ENCODE measurements at regions not wholly inside any gene's neighbourhood (a gene's known extent, or its start where the extent isn't known, plus 50 kb on each side); places are given as distances from the start of the nearest gene placed in this dataset.
"Not testable (repeated sequence)": the region's sequence is repeated elsewhere in the genome, so short reads cannot be mapped to it uniquely, and the experiment has no call there.

- Histone ChIP-seq H3K4me3 (no peak overlapping the region), H3K36me3 (no peaks in the 10 kb centered on the region), H3K4me1 (peaks cover 34 to 40% of the 10 kb centered on the region in 2 donors), H3K9me3 (no peaks in the 10 kb centered on the region), H3K27ac (no peak overlapping the region), H3K27me3 (no peaks in the 10 kb centered on the region)
- ATAC-seq: no peak
- in situ Hi-C loops (cut with MboI; ENCODE audit: low sequenced_read_pairs in 4 of 4) (no loop called here), intact Hi-C loops (cut with DNase I; ENCODE audit: low total_unique reads) (no loop called here)
- DNase-seq: no peak
- TF ChIP-seq CTCF (IDR thresholded peaks at IDR 0.05 in 4 of 5, conservative IDR thresholded peaks at IDR 0.05 in 1 of 5) (no peak), POLR2A (IDR thresholded peaks at IDR 0.05) (no peak)
Observed at GRCh38 chr18:46222710-46223360, 118.7 kb downstream of the HAUS1 start.

GRCh38 chr18:46224181-46224775, 120.1 kb downstream of the HAUS1 start:
- Histone ChIP-seq H3K27ac (no peak overlapping the region), H3K4me3 (no peak overlapping the region), H3K4me1 (peaks cover 32 to 34% of the 10 kb centered on the region in 2 donors), H3K9me3 (no peaks in the 10 kb centered on the region), H3K27me3 (no peaks in the 10 kb centered on the region), H3K36me3 (no peaks in the 10 kb centered on the region)
- ATAC-seq: no peak
- TF ChIP-seq POLR2A (IDR thresholded peaks at IDR 0.05) (no peak), CTCF (IDR thresholded peaks at IDR 0.05 in 4 of 5, conservative IDR thresholded peaks at IDR 0.05 in 1 of 5) (no peak)
- no peak for DNase-seq
- in situ Hi-C loops (cut with MboI; ENCODE audit: low sequenced_read_pairs in 4 of 4) (no loop called here), intact Hi-C loops (cut with DNase I; ENCODE audit: low total_unique reads) (no loop called here)

DNA sequence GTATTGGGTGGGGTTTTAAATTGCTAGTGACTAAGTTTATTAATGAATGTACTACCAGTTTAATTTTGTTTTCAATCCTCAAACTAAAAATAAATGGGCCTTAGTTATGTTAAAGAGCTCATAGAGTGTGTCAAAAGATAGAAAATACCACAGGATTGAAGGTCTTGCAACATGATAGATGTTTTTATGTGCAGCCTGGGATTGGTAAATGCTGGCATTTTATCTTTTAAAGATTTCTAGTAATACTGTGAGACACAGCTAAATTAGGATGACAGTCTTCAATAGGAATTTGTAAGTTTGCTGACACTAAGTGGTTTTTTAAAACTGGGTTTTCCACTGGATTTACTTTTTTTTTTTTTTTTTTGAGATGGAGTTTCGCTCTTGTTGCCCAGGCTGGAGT, 122.3 kb downstream of the HAUS1 start:
- no peak overlapping the region for H3K27ac ChIP-seq
- no peaks in the 10 kb centered on the region for H3K9me3 ChIP-seq
- in situ Hi-C loops (cut with MboI; ENCODE audit: low sequenced_read_pairs in 4 of 4): no loop called here

DNA sequence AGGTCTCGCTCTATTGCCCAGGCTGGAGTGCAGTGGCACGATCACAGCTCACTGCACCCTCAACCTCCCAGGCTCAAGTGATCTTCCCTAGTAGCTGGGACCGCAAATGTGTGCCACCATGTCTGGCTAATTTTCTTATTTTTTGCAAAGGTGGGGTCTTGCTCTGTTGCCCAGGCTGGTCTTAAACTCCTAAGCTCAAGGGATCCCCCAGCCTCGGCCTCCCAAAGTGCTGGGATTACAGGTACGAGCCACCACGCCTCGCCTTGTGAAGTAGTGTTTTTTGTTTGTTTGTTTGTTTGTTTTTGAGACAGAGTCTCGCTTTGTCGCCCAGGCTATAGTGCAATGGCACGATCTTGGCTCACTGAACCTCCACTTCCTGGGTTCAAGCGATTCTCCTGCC, 125.5 kb downstream of the HAUS1 start:
- DNase-seq; H3K36me3 ChIP-seq; H3K27ac ChIP-seq; intact Hi-C loops (cut with DNase I; ENCODE audit: low total_unique reads); H3K27me3 ChIP-seq; in situ Hi-C loops (cut with MboI; ENCODE audit: low sequenced_read_pairs in 4 of 4); H3K9me3 ChIP-seq; H3K4me3 ChIP-seq; ATAC-seq: not testable (repeated sequence)
- H3K4me1 ChIP-seq: peaks cover 19% of the 10 kb centered on the region in 2 donors

More for the DNA sequence above, 122.3 kb downstream of the HAUS1 start:
- DNase-seq: no peak
- no peak for ATAC-seq
- Histone ChIP-seq H3K4me1 (peaks cover 29 to 43% of the 10 kb centered on the region in 2 donors), H3K36me3 (no peaks in the 10 kb centered on the region), H3K4me3 (no peak overlapping the region), H3K27me3 (no peaks in the 10 kb centered on the region)
- intact Hi-C loops (cut with DNase I; ENCODE audit: low total_unique reads): no loop called here
- TF ChIP-seq POLR2A (IDR thresholded peaks at IDR 0.05) (no peak), CTCF (IDR thresholded peaks at IDR 0.05 in 4 of 5, conservative IDR thresholded peaks at IDR 0.05 in 1 of 5) (no peak)

DNA sequence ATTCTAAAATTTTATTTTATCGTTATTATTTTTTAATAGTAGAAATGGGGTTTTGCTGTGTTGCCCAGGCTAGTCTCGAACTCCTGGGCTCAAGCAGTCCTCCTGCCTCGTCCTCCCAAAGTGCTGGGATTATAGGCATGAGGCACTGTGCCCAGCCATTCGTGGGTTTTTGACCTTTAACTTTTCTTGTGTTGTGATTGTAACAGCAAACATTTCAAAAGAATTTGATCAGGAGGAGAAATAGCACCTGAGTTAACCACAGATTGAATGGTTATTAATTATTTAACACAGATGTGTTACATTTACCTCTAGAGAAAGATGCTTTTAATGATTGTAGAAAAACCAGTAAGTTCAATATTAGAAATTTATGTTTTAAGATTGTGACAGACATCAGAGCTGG, 132.0 kb downstream of the HAUS1 start:
- DNase-seq: no peak
- H3K36me3 ChIP-seq: no peaks in the 10 kb centered on the region
- H3K4me3 ChIP-seq: no peak overlapping the region
- in situ Hi-C loops (cut with MboI; ENCODE audit: low sequenced_read_pairs in 4 of 4) (no loop called here), intact Hi-C loops (cut with DNase I; ENCODE audit: low total_unique reads) (no loop called here)
- H3K27ac ChIP-seq: no peak overlapping the region
- peaks cover 14 to 21% of the 10 kb centered on the region in 2 donors for H3K4me1 ChIP-seq
- no peaks in the 10 kb centered on the region for H3K9me3 ChIP-seq
- no peak for ATAC-seq
- H3K27me3 ChIP-seq: no peaks in the 10 kb centered on the region
- no peak for TF ChIP-seq POLR2A (IDR thresholded peaks at IDR 0.05)
- no peak for TF ChIP-seq CTCF (IDR thresholded peaks at IDR 0.05 in 4 of 5, conservative IDR thresholded peaks at IDR 0.05 in 1 of 5)
